ENCODE measurements at regions not wholly inside any gene's neighbourhood (a gene's known extent, or its start where the extent isn't known, plus 50 kb on each side); places are given as distances from the start of the nearest gene placed in this dataset.

DNA sequence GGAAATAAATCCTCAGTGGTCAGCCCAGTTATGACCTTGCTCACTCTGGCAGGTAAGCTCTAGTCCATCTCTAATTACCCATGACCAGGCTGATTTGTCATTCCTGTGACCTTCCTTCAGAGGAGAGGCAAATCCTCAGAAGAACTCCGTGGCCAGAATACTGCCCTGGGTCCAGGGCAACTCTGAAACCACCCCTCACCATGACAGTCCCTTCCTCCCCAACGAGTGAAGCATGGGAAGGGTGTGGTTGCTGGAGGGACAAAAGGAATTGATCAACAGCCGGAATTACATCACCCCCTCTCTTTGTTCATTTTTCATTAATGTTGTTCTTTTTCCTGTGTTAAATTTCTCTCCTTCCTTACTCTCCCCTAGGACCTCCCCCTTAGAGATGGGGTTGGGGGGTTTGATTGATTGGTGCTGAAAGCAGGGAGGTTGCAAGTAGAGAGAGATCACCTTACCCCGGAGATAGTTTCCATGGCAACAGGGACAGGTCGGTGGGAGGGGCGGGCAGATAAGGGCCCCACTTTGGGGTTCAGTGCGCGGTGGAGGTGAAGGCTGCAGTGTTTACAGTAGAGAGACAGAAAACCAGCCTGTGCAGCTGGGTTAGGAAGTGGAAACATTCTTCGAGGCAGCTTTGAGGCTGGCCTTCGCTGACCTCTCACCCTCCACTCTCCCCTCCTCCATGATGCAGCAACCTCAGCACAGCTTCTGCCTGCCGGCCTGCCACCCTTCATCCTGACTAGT, 647.4 kb downstream of the BCOR start:
- Histone ChIP-seq H4K20me1 (ENCODE audit: insufficient read depth) (no peaks in the 10 kb centered on the region), H3K4me3 (no peak overlapping the region), H3K27me3 (replicated peaks; ENCODE audit: insufficient read depth) (no peaks in the 10 kb centered on the region), H3K27ac (no peak overlapping the region), H3F3A (ENCODE audit: insufficient read depth) (no peaks in the 10 kb centered on the region), H3K4me2 (ENCODE audit: unreplicated experiment) (no peak overlapping the region), H3K4me1 (ENCODE audit: insufficient read depth) (no peaks in the 10 kb centered on the region), H3K9me2 (ENCODE audit: insufficient read depth) (no peaks in the 10 kb centered on the region), H3K9ac (no peak overlapping the region), H3K79me2 (ENCODE audit: insufficient read depth) (no peaks in the 10 kb centered on the region), H3K9me3 (ENCODE audit: low read depth) (no peaks in the 10 kb centered on the region), H3K36me3 (ENCODE audit: low read depth) (no peaks in the 10 kb centered on the region), H2AFZ (no peak overlapping the region)
- TF ChIP-seq EZH2phosphoT487 (IDR thresholded peaks at IDR 0.05; ENCODE audit: insufficient read depth, low read depth), result no peak
- TF ChIP-seq EZH2 (IDR thresholded peaks at IDR 0.05; ENCODE audit: insufficient read depth, poor library complexity, severe bottlenecking), result no peak
- in situ Hi-C loops (cut with MboI), result no loop called here
- DNase-seq, result no peak
- WGBS, 2 experiments (ENCODE audit: low coverage in 1 of 2, low lambda C conversion rate in 2 of 2, missing lambda C conversion rate in 2 of 2), result 44 to 48% methylated on average over 7 to 10 of the region's 11 CpGs

DNA sequence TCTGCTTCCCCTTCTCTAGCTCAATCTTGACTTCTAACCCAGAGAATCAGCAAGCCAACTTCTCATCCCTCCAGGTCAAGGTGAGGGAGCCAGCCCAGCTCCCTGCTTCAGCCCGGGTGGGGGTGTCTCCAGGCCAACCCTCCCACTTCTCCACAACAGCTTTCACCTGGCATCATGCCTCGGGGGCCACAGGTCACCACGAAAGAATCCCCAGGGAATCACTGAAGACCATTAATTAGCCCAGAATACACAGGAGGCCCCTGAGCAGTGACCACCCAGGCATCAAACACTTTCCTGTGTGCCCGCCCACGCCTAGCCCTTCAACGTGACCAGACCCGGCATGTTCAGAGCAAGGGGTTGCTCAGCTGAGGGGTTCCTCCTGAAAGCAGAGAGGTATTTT, 646.7 kb downstream of the BCOR start:
- WGBS, 2 experiments (ENCODE audit: low coverage in 1 of 2, low lambda C conversion rate in 2 of 2, missing lambda C conversion rate in 2 of 2), result 70 to 80% methylated on average over 5 to 7 of the region's 7 CpGs
- H2AFZ ChIP-seq, result no peak overlapping the region

DNA sequence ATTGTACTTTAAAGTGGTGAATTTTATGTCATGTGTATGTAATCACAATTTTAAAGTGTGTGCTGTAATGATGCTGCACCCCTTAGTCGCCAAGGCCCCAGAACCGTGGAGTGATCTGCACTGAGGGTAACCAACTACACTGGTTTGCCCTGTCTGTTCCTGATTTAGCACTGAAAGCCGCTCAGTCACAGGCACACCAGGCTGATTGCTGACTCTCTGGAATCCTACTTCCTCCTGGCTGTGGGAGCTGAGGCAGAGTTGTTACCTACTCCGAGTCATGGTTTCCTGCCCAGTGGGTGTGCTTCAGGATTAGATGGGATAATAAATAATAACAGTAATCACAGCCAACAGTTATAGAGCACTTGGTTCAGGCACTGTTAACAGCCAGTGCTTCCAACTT, 645.4 kb downstream of the BCOR start:
- no peaks in the 10 kb centered on the region for H3K9me2 ChIP-seq (ENCODE audit: insufficient read depth)
- H3K9me3 ChIP-seq (ENCODE audit: low read depth), result no peaks in the 10 kb centered on the region
- TF ChIP-seq EZH2phosphoT487 (IDR thresholded peaks at IDR 0.05; ENCODE audit: insufficient read depth, low read depth) (no peak), EZH2 (IDR thresholded peaks at IDR 0.05; ENCODE audit: insufficient read depth, poor library complexity, severe bottlenecking) (no peak)
- H3K4me3 ChIP-seq, result no peak overlapping the region
- H3K9ac ChIP-seq, result no peak overlapping the region
- in situ Hi-C loops (cut with MboI), result no loop called here
- no peak overlapping the region for H2AFZ ChIP-seq
- DNase-seq, result no peak
- WGBS, 2 experiments (ENCODE audit: low coverage in 1 of 2, low lambda C conversion rate in 2 of 2, missing lambda C conversion rate in 2 of 2), result 71 to 85% methylated on average over 4 of the region's 4 CpGs
- no peaks in the 10 kb centered on the region for H3K79me2 ChIP-seq (ENCODE audit: insufficient read depth)
- no peaks in the 10 kb centered on the region for H3K27me3 ChIP-seq (replicated peaks; ENCODE audit: insufficient read depth)
- H4K20me1 ChIP-seq (ENCODE audit: insufficient read depth), result no peaks in the 10 kb centered on the region
- H3F3A ChIP-seq (ENCODE audit: insufficient read depth), result no peaks in the 10 kb centered on the region
- H3K27ac ChIP-seq, result no peak overlapping the region
- no peak overlapping the region for H3K4me2 ChIP-seq (ENCODE audit: unreplicated experiment)
- H3K4me1 ChIP-seq (ENCODE audit: insufficient read depth), result no peaks in the 10 kb centered on the region
- no peaks in the 10 kb centered on the region for H3K36me3 ChIP-seq (ENCODE audit: low read depth)

More for the DNA sequence above, 646.7 kb downstream of the BCOR start:
- H3K4me1 ChIP-seq (ENCODE audit: insufficient read depth), result no peaks in the 10 kb centered on the region
- H3K4me2 ChIP-seq (ENCODE audit: unreplicated experiment), result no peak overlapping the region
- no peaks in the 10 kb centered on the region for H3K79me2 ChIP-seq (ENCODE audit: insufficient read depth)
- no peaks in the 10 kb centered on the region for H4K20me1 ChIP-seq (ENCODE audit: insufficient read depth)
- in situ Hi-C loops (cut with MboI), result no loop called here
- H3K36me3 ChIP-seq (ENCODE audit: low read depth), result no peaks in the 10 kb centered on the region
- no peaks in the 10 kb centered on the region for H3F3A ChIP-seq (ENCODE audit: insufficient read depth)
- no peak overlapping the region for H3K4me3 ChIP-seq
- no peaks in the 10 kb centered on the region for H3K27me3 ChIP-seq (replicated peaks; ENCODE audit: insufficient read depth)
- H3K9me3 ChIP-seq (ENCODE audit: low read depth), result no peaks in the 10 kb centered on the region
- no peak overlapping the region for H3K9ac ChIP-seq
- no peak for DNase-seq
- H3K27ac ChIP-seq, result no peak overlapping the region
- TF ChIP-seq EZH2phosphoT487 (IDR thresholded peaks at IDR 0.05; ENCODE audit: insufficient read depth, low read depth), result no peak
- no peak for TF ChIP-seq EZH2 (IDR thresholded peaks at IDR 0.05; ENCODE audit: insufficient read depth, poor library complexity, severe bottlenecking)
- no peaks in the 10 kb centered on the region for H3K9me2 ChIP-seq (ENCODE audit: insufficient read depth)

DNA sequence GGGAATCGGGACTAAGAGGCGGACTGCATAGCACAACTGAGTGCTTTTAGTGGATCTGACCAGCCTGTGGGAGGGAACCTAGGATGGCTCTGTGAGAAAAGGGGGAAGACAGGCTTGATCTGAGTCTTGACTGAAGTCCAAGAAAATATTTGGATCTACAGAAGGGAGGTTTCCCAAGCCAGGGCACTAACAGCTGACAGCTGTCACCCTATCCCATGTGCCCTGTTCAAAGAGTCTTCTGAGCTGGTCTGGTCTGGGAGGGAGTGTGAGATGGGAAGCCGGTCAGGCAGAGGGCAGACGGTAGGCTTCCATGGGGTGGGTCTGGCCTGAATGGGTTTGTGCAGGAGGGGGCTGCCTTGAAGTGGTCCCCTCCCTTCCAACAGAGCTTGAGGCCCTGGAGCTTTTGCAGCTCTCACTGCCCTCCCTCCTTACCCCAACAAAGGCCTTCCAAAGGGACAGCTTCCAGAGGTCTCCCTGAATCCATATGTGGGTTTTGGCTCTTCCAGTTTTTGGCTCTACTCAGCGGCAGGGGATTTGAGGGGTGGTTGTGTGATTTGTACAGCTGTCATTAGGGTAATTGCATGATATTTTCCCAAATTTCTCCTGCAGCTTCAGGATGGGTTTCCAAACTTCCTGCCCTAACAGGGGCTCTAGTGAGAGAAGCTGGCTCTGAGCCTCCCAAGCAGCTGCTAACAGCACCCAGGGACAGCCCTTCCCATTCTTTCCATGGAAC, 643.7 kb downstream of the BCOR start:
- Histone ChIP-seq H3K9me2 (ENCODE audit: insufficient read depth) (no peaks in the 10 kb centered on the region), H2AFZ (no peak overlapping the region), H3K27me3 (replicated peaks; ENCODE audit: insufficient read depth) (no peaks in the 10 kb centered on the region), H3K9me3 (ENCODE audit: low read depth) (no peaks in the 10 kb centered on the region), H3K4me2 (ENCODE audit: unreplicated experiment) (no peak overlapping the region), H3F3A (ENCODE audit: insufficient read depth) (no peaks in the 10 kb centered on the region), H3K27ac (no peak overlapping the region), H3K36me3 (ENCODE audit: low read depth) (no peaks in the 10 kb centered on the region), H3K4me3 (no peak overlapping the region), H4K20me1 (ENCODE audit: insufficient read depth) (no peaks in the 10 kb centered on the region), H3K9ac (no peak overlapping the region), H3K4me1 (ENCODE audit: insufficient read depth) (no peaks in the 10 kb centered on the region), H3K79me2 (ENCODE audit: insufficient read depth) (no peaks in the 10 kb centered on the region)
- DNase-seq, result no peak
- WGBS, 2 experiments (ENCODE audit: low coverage in 1 of 2, low lambda C conversion rate in 2 of 2, missing lambda C conversion rate in 2 of 2), result 58 to 68% methylated on average over 5 of the region's 5 CpGs
- TF ChIP-seq EZH2 (IDR thresholded peaks at IDR 0.05; ENCODE audit: insufficient read depth, poor library complexity, severe bottlenecking) (no peak), EZH2phosphoT487 (IDR thresholded peaks at IDR 0.05; ENCODE audit: insufficient read depth, low read depth) (no peak)
- in situ Hi-C loops (cut with MboI), result no loop called here
